ENCODE measurements at regions not wholly inside any gene's neighbourhood (a gene's known extent, or its start where the extent isn't known, plus 50 kb on each side); places are given as distances from the start of the nearest gene placed in this dataset.

- 85% methylated on average over 1 of the region's 1 CpG for WGBS, 2 donors
- Histone ChIP-seq H3K4me3 (no peak overlapping the region), H3K27ac (no peak overlapping the region), H3K27me3 (no peaks in the 10 kb centered on the region), H3K36me3 (no peaks in the 10 kb centered on the region), H3K9me3 (no peaks in the 10 kb centered on the region), H3K4me1 (peaks cover 0 to 3% (median 0%) of the 10 kb centered on the region in 4 donors)
- DNase-seq, result no peak
- intact Hi-C loops (cut with DNase I), result no loop called here
- TF ChIP-seq POLR2A (IDR thresholded peaks at IDR 0.05) (no peak), EP300 (IDR thresholded peaks at IDR 0.05) (no peak), CTCF (IDR thresholded peaks at IDR 0.05) (no peak), POLR2AphosphoS5 (IDR thresholded peaks at IDR 0.05) (no peak)
These were observed 253.1 kb upstream of the EDIL3 start for GRCh38 chr5:84637662-84638375.

GRCh38 chr5:84635235-84636055 is 250.8 kb upstream of the EDIL3 start:
- H3K36me3 ChIP-seq, result no peaks in the 10 kb centered on the region
- H3K27me3 ChIP-seq, result no peaks in the 10 kb centered on the region
- DNase-seq, result no peak
- no peak overlapping the region for H3K27ac ChIP-seq
- 93 to 94% methylated on average over 22 of the region's 22 CpGs for WGBS, 2 donors
- intact Hi-C loops (cut with DNase I), result no loop called here
- H3K4me3 ChIP-seq, result no peak overlapping the region
- no peaks in the 10 kb centered on the region for H3K4me1 ChIP-seq
- TF ChIP-seq CTCF (IDR thresholded peaks at IDR 0.05) (no peak), EP300 (IDR thresholded peaks at IDR 0.05) (no peak), POLR2A (IDR thresholded peaks at IDR 0.05) (no peak)
- no peaks in the 10 kb centered on the region for H3K9me3 ChIP-seq

DNA sequence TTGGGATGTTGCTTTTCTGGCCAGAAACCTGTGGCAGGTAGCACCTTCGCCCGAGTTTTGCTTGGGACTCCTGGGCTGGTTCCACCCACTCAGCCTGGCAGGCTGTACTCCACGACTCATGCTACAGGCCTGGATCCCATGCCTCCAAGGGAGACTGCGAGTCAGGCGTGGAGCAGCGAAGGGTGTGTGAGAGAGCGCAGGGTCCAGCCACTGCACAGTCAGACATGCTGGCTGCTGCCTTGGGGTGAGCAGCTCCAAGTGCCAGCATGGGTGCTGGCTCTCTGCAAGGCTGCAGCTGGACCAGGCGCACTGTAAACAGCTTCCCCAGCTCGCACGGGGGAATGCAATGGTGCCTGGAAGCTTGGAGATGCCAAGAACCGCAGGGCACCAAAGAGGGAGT is 249.6 kb upstream of the EDIL3 start:
- intact Hi-C loops (cut with DNase I), result no loop called here
- Histone ChIP-seq H3K4me3 (no peak overlapping the region), H3K27ac (no peak overlapping the region), H3K4me1 (no peaks in the 10 kb centered on the region), H3K36me3 (no peaks in the 10 kb centered on the region), H3K27me3 (no peaks in the 10 kb centered on the region), H3K9me3 (no peaks in the 10 kb centered on the region)
- WGBS, 2 donors, result 90 to 93% methylated on average over 11 of the region's 11 CpGs
- no peak for DNase-seq
- no peak for TF ChIP-seq EP300 (IDR thresholded peaks at IDR 0.05)
- TF ChIP-seq CTCF (IDR thresholded peaks at IDR 0.05), result no peak
- TF ChIP-seq POLR2AphosphoS5 (IDR thresholded peaks at IDR 0.05), result no peak
- TF ChIP-seq POLR2A (IDR thresholded peaks at IDR 0.05), result no peak

- no peak for TF ChIP-seq CTCF (IDR thresholded peaks at IDR 0.05)
- TF ChIP-seq POLR2A (IDR thresholded peaks at IDR 0.05), result no peak
- no peak for TF ChIP-seq EP300 (IDR thresholded peaks at IDR 0.05)
- TF ChIP-seq POLR2AphosphoS5 (IDR thresholded peaks at IDR 0.05), result no peak
- H3K27ac ChIP-seq, result no peak overlapping the region
- H3K4me3 ChIP-seq, result no peak overlapping the region
- no peaks in the 10 kb centered on the region for H3K27me3 ChIP-seq
- DNase-seq, result no peak
- intact Hi-C loops (cut with DNase I), result no loop called here
- no peaks in the 10 kb centered on the region for H3K4me1 ChIP-seq
- WGBS, 2 donors, result 75 to 87% methylated on average over 3 of the region's 3 CpGs
- no peaks in the 10 kb centered on the region for H3K9me3 ChIP-seq
- no peaks in the 10 kb centered on the region for H3K36me3 ChIP-seq
These were observed 247.7 kb upstream of the EDIL3 start for GRCh38 chr5:84632418-84632817.

All from sigmoid colon (tissue), 6 donors.